Activated T-cell treated with anti-CD3 and anti-CD28 coated beads, Interleukin-2, amount 50 U/mL, for 4 hours (primary cell): ENCODE measurements at regions not wholly inside any gene's neighbourhood (a gene's known extent, or its start where the extent isn't known, plus 50 kb on each side); places are given as distances from the start of the nearest gene placed in this dataset.
"Not testable (repeated sequence)": the region's sequence is repeated elsewhere in the genome, so short reads cannot be mapped to it uniquely, and the experiment has no call there.

Experiments used
- ATAC-seq, 2 donors: fragments of 200-7000 bp; cut with Tn5 transposase; one replicate each; pipeline ENCODE4 v1.10.0; 2021
- DNase-seq: peaks from one replicate; pipeline ENCODE4 v3.0.0-alpha.2; 2020
- H3K27me3 Mint-ChIP-seq: one replicate; pipeline ENCODE4 v1.8.0; 2021; ENCODE audit warnings: low read depth, mixed read lengths
- H3K36me3 Mint-ChIP-seq: one replicate; pipeline ENCODE4 v1.8.0; 2022; ENCODE audit warnings: mixed read lengths; ENCODE audit not compliant: insufficient read depth
- H3K4me1 Mint-ChIP-seq: one replicate; pipeline ENCODE4 v1.8.0; 2021; ENCODE audit warnings: low read depth, mixed read lengths
- H3K4me3 Mint-ChIP-seq: one replicate; pipeline ENCODE4 v1.8.0; 2021; ENCODE audit warnings: mild to moderate bottlenecking, moderate library complexity, mixed read lengths
- H3K9me3 Mint-ChIP-seq: one replicate; pipeline ENCODE4 v1.8.0; 2021; ENCODE audit warnings: mixed read lengths

- ATAC-seq: not testable (repeated sequence)
Observed at GRCh38 chr17:30644287-30644686, 167.1 kb downstream of the GOSR1 start.

DNA sequence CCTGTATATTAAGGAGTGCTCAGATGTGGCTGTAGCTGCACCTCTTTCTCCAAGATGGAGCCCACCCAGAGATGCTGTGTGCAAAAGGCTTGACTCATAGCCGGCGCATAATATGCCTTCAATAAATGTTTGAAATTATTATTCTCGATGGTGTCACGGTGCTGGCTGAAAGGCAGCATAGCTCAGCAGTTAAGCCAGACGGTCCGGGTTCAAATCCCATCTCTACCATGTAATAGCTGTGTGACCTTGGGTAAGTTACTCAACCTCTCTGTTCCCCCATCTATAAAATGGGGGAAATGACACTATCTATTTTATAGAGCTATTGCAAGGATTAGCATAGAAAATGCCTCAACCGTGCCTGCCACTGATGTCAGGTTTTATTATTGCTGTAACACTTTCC lies 164.2 kb downstream of the GOSR1 start:
- H3K36me3 Mint-ChIP-seq, ATAC-seq, H3K27me3 Mint-ChIP-seq, DNase-seq, H3K4me1 Mint-ChIP-seq, H3K4me3 Mint-ChIP-seq, H3K9me3 Mint-ChIP-seq: not testable (repeated sequence)

More at GRCh38 chr17:30644287-30644686, 167.1 kb downstream of the GOSR1 start:
- H3K36me3 Mint-ChIP-seq, H3K9me3 Mint-ChIP-seq, H3K4me3 Mint-ChIP-seq, H3K4me1 Mint-ChIP-seq, DNase-seq, H3K27me3 Mint-ChIP-seq: not testable (repeated sequence)

GRCh38 chr17:30639391-30639790 lies 162.2 kb downstream of the GOSR1 start:
- DNase-seq, H3K9me3 Mint-ChIP-seq, H3K4me1 Mint-ChIP-seq, H3K4me3 Mint-ChIP-seq, H3K36me3 Mint-ChIP-seq, H3K27me3 Mint-ChIP-seq, ATAC-seq: not testable (repeated sequence)

- DNase-seq, H3K4me1 Mint-ChIP-seq, H3K9me3 Mint-ChIP-seq, H3K36me3 Mint-ChIP-seq, H3K27me3 Mint-ChIP-seq, ATAC-seq, H3K4me3 Mint-ChIP-seq: not testable (repeated sequence)
Observed at GRCh38 chr17:30638968-30639367, 161.8 kb downstream of the GOSR1 start.

GRCh38 chr17:30631651-30632050 lies 154.4 kb downstream of the GOSR1 start:
- not testable (repeated sequence) for H3K27me3 Mint-ChIP-seq, H3K36me3 Mint-ChIP-seq, H3K9me3 Mint-ChIP-seq, H3K4me3 Mint-ChIP-seq, H3K4me1 Mint-ChIP-seq, DNase-seq, ATAC-seq

DNA sequence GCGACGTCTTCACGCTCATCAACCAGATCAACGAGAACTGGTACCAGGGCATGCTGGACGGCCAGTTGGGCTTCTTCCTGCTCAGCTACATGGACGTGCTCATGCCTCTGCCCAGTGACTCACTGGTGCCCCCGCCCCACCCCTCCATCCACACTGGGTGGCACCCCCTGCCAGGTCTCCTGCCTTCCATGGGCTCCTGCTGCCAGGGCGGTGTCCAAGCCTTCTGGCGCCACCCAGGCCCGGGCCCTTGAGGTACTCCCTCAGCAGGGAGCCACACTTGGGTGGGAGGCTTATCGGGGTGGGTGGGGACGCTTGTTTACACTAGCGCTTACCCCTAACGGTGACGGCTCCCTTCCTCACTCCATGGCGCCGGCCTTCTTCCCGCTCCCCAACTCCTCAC lies 148.2 kb downstream of the GOSR1 start:
- DNase-seq, H3K27me3 Mint-ChIP-seq, ATAC-seq: not testable (repeated sequence)

GRCh38 chr17:30624180-30624579 lies 147.0 kb downstream of the GOSR1 start:
- not testable (repeated sequence) for H3K4me1 Mint-ChIP-seq, H3K27me3 Mint-ChIP-seq, H3K9me3 Mint-ChIP-seq, ATAC-seq, H3K36me3 Mint-ChIP-seq, DNase-seq, H3K4me3 Mint-ChIP-seq

More for the DNA sequence above, 148.2 kb downstream of the GOSR1 start:
- not testable (repeated sequence) for H3K36me3 Mint-ChIP-seq, H3K9me3 Mint-ChIP-seq, H3K4me3 Mint-ChIP-seq, H3K4me1 Mint-ChIP-seq

GRCh38 chr17:30609682-30610081 lies 132.5 kb downstream of the GOSR1 start:
- DNase-seq, ATAC-seq, H3K4me1 Mint-ChIP-seq, H3K36me3 Mint-ChIP-seq, H3K9me3 Mint-ChIP-seq, H3K4me3 Mint-ChIP-seq, H3K27me3 Mint-ChIP-seq: not testable (repeated sequence)

- no peak for DNase-seq
- ATAC-seq: no peak
- H3K36me3 Mint-ChIP-seq: no peaks in the 10 kb centered on the region
- H3K27me3 Mint-ChIP-seq: no peaks in the 10 kb centered on the region
- H3K4me1 Mint-ChIP-seq: peaks cover 20% of the 10 kb centered on the region
- no peak overlapping the region for H3K4me3 Mint-ChIP-seq
- H3K9me3 Mint-ChIP-seq: no peaks in the 10 kb centered on the region
Observed at GRCh38 chr17:30605523-30605922, 128.3 kb downstream of the GOSR1 start.

GRCh38 chr17:30605027-30605426 lies 127.8 kb downstream of the GOSR1 start:
- DNase-seq: no peak
- H3K4me3 Mint-ChIP-seq: no peak overlapping the region
- H3K36me3 Mint-ChIP-seq: no peaks in the 10 kb centered on the region

GRCh38 chr17:30602396-30602795 lies 125.2 kb downstream of the GOSR1 start:
- H3K4me1 Mint-ChIP-seq: peaks cover 23% of the 10 kb centered on the region
- H3K4me3 Mint-ChIP-seq, ATAC-seq, H3K36me3 Mint-ChIP-seq, DNase-seq, H3K9me3 Mint-ChIP-seq, H3K27me3 Mint-ChIP-seq: not testable (repeated sequence)

More at GRCh38 chr17:30605027-30605426, 127.8 kb downstream of the GOSR1 start:
- H3K27me3 Mint-ChIP-seq: no peaks in the 10 kb centered on the region
- H3K9me3 Mint-ChIP-seq: no peaks in the 10 kb centered on the region
- peaks cover 20% of the 10 kb centered on the region for H3K4me1 Mint-ChIP-seq
- no peak for ATAC-seq

GRCh38 chr17:30601984-30602383 lies 124.8 kb downstream of the GOSR1 start:
- peak overlapping the region; percentile 77 for H3K4me3 Mint-ChIP-seq

GRCh38 chr17:30600830-30601494 lies 123.8 kb downstream of the GOSR1 start:
- Mint-ChIP-seq H3K9me3 (no peaks in the 10 kb centered on the region), H3K36me3 (no peaks in the 10 kb centered on the region), H3K4me1 (peaks cover 23% of the 10 kb centered on the region), H3K4me3 (peak overlapping the region; percentile 94), H3K27me3 (no peaks in the 10 kb centered on the region)
- DNase-seq: peak; percentile 9
- ATAC-seq: peak; percentile 9 to 12

More at GRCh38 chr17:30601984-30602383, 124.8 kb downstream of the GOSR1 start:
- not testable (repeated sequence) for ATAC-seq, H3K9me3 Mint-ChIP-seq, DNase-seq, H3K36me3 Mint-ChIP-seq, H3K27me3 Mint-ChIP-seq
- H3K4me1 Mint-ChIP-seq: peaks cover 23% of the 10 kb centered on the region

DNA sequence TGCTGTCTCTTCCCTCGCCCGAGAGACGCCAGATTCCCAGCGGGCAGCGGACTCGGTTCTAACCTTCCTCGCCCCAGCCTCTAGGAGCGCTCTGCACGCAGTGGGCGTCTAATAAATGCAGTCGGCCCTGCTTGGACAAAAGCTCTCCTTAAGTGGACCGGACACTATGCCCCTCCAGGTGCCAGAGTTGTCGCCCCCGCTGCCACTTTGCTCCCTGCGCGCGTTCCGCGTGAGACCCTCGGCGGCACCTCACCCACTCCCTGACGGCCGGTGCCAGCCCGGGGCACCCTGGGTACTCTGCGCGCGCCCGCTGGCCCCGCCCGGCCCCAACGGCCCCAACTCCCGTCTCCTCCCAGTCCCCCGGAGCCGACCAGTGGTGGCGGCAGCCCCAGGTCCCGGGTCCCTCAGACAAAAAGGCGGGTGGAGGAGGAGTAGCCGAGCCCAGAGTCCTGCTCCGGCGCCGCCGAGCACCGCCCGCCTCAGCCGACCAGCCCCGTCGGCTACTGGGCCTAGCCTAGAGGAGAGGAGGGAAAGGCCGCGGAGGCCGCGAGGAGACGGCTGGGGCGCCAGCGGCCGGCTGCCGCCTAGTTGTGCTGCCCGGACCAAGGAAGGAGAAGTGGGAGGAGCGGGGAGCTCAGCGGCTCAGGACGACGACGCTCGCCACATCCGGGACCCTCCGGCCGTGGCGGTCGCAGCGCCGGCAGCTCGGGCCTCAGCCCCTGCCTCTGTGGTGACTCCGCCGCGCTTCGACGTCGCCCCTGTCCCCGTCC lies 123.0 kb downstream of the GOSR1 start:
- H3K4me3 Mint-ChIP-seq: peak overlapping the region; percentile 82
- DNase-seq: peak; percentile 36

More for the DNA sequence above, 123.0 kb downstream of the GOSR1 start:
- H3K9me3 Mint-ChIP-seq: no peaks in the 10 kb centered on the region
- ATAC-seq: peak; percentile 92 to 94
- H3K27me3 Mint-ChIP-seq: no peaks in the 10 kb centered on the region
- H3K36me3 Mint-ChIP-seq: no peaks in the 10 kb centered on the region
- peaks cover 23% of the 10 kb centered on the region for H3K4me1 Mint-ChIP-seq
